GM18907 (cell line): ENCODE measurements at regions not wholly inside any gene's neighbourhood (a gene's known extent, or its start where the extent isn't known, plus 50 kb on each side); places are given as distances from the start of the nearest gene placed in this dataset.

ENCODE experiments used
- ATAC-seq: cut with Tn5 transposase; IDR thresholded peaks from one replicate; pipeline ENCODE4 v1.9.1; 2021; ENCODE audit warnings: mild to moderate bottlenecking, moderate library complexity; ENCODE audit not compliant: unreplicated experiment

GRCh38 chr4:115956054-115956796 is 842.8 kb upstream of the NDST4 start:
- peak; percentile 81 for ATAC-seq

GRCh38 chr4:115950806-115951205 is 837.4 kb upstream of the NDST4 start:
- ATAC-seq, result no peak

GRCh38 chr4:115949974-115950743 is 836.7 kb upstream of the NDST4 start:
- ATAC-seq, result peak; percentile 94

- ATAC-seq, result no peak
Measured at GRCh38 chr4:115945026-115945425, 831.6 kb upstream of the NDST4 start.

- no peak for ATAC-seq
Measured at GRCh38 chr4:115944146-115944905, 830.9 kb upstream of the NDST4 start.

- no peak for ATAC-seq
Measured at GRCh38 chr4:115938764-115939443, 825.5 kb upstream of the NDST4 start.

GRCh38 chr4:115929373-115929772 is 816.0 kb upstream of the NDST4 start:
- ATAC-seq, result no peak

GRCh38 chr4:115927382-115927781 is 814.0 kb upstream of the NDST4 start:
- ATAC-seq, result no peak

GRCh38 chr4:115923152-115923551 is 809.7 kb upstream of the NDST4 start:
- ATAC-seq, result peak; percentile 64

- ATAC-seq, result no peak
Measured at GRCh38 chr4:115920637-115921036, 807.2 kb upstream of the NDST4 start.

- ATAC-seq, result no peak
Measured at GRCh38 chr4:115918149-115918548, 804.7 kb upstream of the NDST4 start.

GRCh38 chr4:115906428-115906827 is 793.0 kb upstream of the NDST4 start:
- ATAC-seq, result no peak

GRCh38 chr4:115883847-115884246 is 770.4 kb upstream of the NDST4 start:
- no peak for ATAC-seq

GRCh38 chr4:115883231-115883630 is 769.8 kb upstream of the NDST4 start:
- no peak for ATAC-seq

- no peak for ATAC-seq
Measured at GRCh38 chr4:115873048-115873447, 759.6 kb upstream of the NDST4 start.

- no peak for ATAC-seq
Measured at GRCh38 chr4:115871596-115871995, 758.2 kb upstream of the NDST4 start.

GRCh38 chr4:115866364-115866896 is 753.0 kb upstream of the NDST4 start:
- no peak for ATAC-seq

- ATAC-seq, result no peak
Measured at GRCh38 chr4:115865736-115866135, 752.3 kb upstream of the NDST4 start.

GRCh38 chr4:115852767-115853091 is 739.3 kb upstream of the NDST4 start:
- ATAC-seq, result no peak

- ATAC-seq, result peak; percentile 83
Measured at GRCh38 chr4:115851918-115852766, 738.7 kb upstream of the NDST4 start.
